Brain microvascular endothelial cell (primary cell): ENCODE measurements at regions not wholly inside any gene's neighbourhood (a gene's known extent, or its start where the extent isn't known, plus 50 kb on each side); places are given as distances from the start of the nearest gene placed in this dataset.
A peak's percentile ranks its signal among the peaks of the same experiment; 100 is the strongest.

Source experiments
- DNase-seq: peaks from one replicate; pipeline ENCODE4 v3.0.0-alpha.2; 2020
- H3K27ac ChIP-seq: fragments of 250-450 bp; sonication (Bioruptor Pico); 2 replicates; pipeline ENCODE4 v1.5.1; 2020; ENCODE audit warnings: mild to moderate bottlenecking, moderate library complexity
- H3K27me3 ChIP-seq: fragments of 250-450 bp; sonication (Bioruptor Pico); replicated peaks from 2 replicates; pipeline ENCODE4 v1.5.1; 2020; ENCODE audit warnings: mild to moderate bottlenecking
- H3K36me3 ChIP-seq: fragments of 250-450 bp; sonication (Bioruptor Pico); replicated peaks from 2 replicates; pipeline ENCODE4 v1.5.1; 2020; ENCODE audit warnings: mild to moderate bottlenecking
- H3K4me3 ChIP-seq: 2 replicates; pipeline ENCODE4 v1.5.1; 2011; ENCODE audit warnings: low read depth, mild to moderate bottlenecking, control low read depth, low read length, moderate library complexity
- in situ Hi-C: cut with HindIII; loops from 2 replicates; pipeline ENCODE4 v1.10.0; 2017; ENCODE audit warnings: low sequenced_read_pairs, low pct_ligation_motif_present
- TF ChIP-seq, protein P1 (sequence below): IDR thresholded peaks from 2 replicates; pipeline ENCODE4 v1.5.1; 2011; ENCODE audit warnings: low read depth, mild to moderate bottlenecking, moderate library complexity, low read length, control low read depth, inconsistent platforms; ENCODE audit errors: missing control alignments

DNA sequence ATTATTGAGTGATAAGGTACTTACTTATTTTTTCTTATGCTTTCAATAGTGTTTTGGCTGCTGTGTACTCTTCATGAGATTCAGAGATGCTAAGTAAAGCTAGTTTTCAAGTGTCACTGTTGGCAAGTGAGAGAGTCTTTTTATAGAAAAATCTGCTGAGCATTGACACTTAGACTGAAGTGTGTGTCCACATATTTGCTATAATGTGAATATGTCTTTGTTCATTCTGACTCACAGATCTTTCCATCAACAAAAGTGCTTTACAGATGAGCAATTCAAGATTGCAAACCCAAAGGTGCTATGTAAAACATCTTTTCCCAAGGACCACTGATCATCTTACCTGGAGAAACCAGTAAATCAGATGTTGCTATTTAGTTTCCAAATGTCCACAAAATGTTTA, 410.6 kb upstream of the FIGN start:
- TF ChIP-seq, protein P1, sequence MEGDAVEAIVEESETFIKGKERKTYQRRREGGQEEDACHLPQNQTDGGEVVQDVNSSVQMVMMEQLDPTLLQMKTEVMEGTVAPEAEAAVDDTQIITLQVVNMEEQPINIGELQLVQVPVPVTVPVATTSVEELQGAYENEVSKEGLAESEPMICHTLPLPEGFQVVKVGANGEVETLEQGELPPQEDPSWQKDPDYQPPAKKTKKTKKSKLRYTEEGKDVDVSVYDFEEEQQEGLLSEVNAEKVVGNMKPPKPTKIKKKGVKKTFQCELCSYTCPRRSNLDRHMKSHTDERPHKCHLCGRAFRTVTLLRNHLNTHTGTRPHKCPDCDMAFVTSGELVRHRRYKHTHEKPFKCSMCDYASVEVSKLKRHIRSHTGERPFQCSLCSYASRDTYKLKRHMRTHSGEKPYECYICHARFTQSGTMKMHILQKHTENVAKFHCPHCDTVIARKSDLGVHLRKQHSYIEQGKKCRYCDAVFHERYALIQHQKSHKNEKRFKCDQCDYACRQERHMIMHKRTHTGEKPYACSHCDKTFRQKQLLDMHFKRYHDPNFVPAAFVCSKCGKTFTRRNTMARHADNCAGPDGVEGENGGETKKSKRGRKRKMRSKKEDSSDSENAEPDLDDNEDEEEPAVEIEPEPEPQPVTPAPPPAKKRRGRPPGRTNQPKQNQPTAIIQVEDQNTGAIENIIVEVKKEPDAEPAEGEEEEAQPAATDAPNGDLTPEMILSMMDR, result no peak
- Histone ChIP-seq H3K27me3 (no peaks in the 10 kb centered on the region), H3K36me3 (no peaks in the 10 kb centered on the region), H3K4me3 (no peak overlapping the region), H3K27ac (no peak overlapping the region)
- no peak for DNase-seq
- in situ Hi-C loops, result no loop called here

DNA sequence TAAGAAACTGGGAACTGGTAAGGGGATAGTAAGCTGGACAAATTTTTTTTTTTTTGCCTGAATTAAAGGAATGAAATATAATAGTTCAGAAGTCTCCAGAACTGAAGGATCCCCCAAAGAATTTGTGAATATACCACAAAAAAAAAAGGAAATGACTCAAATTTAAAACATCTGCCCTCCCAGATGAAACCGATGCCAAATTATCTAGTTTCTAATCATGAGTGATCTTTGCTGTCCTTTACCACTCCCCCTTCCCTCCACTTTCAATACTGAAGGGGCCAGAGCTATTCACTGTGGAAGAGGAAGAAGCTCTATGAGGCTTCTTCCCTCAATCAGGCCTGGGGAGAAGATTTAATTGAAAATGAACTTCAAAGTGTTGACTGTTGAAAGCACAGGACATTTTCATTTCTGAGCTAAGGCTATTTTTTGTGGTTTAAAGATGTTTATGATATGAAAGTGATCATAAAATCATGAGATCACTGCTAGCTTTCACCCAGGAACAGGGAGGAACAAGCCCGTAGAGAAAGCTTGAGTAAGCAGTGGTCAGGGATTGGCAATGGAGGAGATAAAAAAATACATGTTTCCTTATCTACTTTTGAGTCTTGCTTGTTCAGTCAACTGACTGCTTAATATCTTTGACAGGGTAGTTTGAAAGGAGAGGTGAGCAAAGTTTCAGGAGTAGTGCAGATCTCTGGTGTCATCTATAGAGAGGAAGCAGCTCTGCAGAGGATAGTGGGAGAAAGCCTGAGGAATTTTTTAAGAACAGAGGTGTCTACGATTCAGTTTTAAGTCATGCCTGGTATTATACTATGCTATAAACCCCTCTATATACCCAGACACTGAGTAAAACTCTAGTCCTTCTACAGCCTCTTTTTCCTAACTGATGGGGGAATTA, 409.5 kb upstream of the FIGN start:
- in situ Hi-C loops, result no loop called here
- no peaks in the 10 kb centered on the region for H3K36me3 ChIP-seq
- no peak overlapping the region for H3K4me3 ChIP-seq
- TF ChIP-seq, protein P1, result no peak
- peak overlapping the region; percentile 65 for H3K27ac ChIP-seq
- H3K27me3 ChIP-seq, result no peaks in the 10 kb centered on the region
- peak; percentile 57 for DNase-seq

DNA sequence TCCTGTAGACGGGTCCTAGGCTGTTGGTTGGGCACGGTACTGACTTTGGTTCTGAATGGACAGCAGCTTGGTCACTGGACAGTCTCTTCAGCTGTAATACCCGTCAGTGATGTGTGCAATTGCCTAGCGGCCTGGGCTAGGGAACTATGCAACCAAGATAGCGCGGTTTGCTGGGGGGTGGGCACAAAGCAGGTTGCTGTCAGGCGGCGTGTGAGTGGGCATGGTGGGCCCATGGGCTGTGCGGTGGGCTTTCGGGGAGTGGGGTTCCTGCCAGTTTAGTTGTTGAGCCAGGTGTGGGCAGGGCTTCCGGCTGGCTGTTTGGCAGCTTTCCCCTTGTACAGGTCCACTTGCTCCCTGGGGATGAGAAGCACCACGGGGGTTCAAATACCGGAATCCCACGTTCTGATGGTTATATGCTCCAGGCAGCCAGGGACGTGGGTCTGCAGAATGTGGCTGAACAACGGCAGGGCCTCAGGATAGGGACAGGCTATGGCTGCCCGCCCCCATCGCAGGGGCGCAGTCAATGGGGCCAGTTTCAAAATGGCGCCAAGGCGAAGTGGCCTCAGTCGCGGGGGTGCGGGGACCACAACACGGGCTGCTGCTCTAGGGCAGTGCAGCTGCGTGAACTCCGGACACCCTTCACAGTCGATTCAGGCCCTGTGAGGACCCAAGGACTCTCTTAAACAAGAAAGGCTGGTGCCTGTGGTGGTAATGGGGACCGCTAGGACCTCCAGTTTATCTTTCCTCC, 407.5 kb upstream of the FIGN start:
- no peaks in the 10 kb centered on the region for H3K27me3 ChIP-seq
- no peak for DNase-seq
- TF ChIP-seq, protein P1, result no peak
- no peaks in the 10 kb centered on the region for H3K36me3 ChIP-seq
- H3K27ac ChIP-seq, result no peak overlapping the region
- H3K4me3 ChIP-seq, result no peak overlapping the region
- in situ Hi-C loops, result no loop called here

DNA sequence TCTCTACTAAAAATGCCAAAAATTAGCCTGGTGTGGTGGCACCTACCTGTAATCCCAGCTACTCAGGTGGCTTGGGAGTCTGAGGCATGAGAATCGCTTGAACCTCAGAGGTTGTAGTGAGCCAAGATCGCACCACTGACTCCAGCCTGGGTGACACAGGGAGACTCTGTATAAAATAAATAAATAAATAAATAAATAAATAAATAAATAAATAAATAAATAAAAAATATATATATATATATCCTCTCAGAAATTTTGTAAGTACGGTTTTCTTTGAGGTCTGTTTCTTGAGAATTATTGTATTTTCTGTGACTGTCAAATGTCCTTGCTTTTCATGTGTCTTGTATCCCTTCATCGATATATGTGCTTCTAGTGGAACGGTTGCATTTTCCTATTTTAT, 406.9 kb upstream of the FIGN start:
- H3K4me3 ChIP-seq, result no peak overlapping the region
- H3K27ac ChIP-seq, result no peak overlapping the region
- H3K27me3 ChIP-seq, result no peaks in the 10 kb centered on the region
- TF ChIP-seq, protein P1, result no peak
- DNase-seq, result no peak
- no peaks in the 10 kb centered on the region for H3K36me3 ChIP-seq
- in situ Hi-C loops, result no loop called here

DNA sequence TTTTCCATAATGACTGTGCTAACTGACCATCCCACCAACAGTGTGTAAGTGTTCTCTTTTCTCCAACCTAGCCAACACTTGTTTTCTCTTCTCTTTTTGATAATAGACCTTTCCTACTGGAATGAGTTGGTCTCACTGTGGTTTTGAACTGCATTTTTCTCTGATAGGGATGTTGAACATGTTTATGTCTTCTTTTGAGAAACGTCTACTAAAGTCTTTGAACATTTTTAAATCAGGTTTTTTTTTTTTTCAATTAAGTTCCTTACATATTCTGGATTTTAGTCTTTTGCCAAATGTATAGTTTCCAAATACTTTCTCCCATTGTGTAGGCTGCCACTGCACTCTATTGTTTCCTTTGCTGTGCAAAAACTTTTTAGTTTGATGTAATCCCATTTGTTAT, 405.5 kb upstream of the FIGN start:
- Histone ChIP-seq H3K27me3 (no peaks in the 10 kb centered on the region), H3K27ac (no peak overlapping the region), H3K36me3 (no peaks in the 10 kb centered on the region), H3K4me3 (no peak overlapping the region)
- no peak for DNase-seq
- in situ Hi-C loops, result no loop called here
- TF ChIP-seq, protein P1, result no peak
